ENCODE measurements at regions not wholly inside any gene's neighbourhood (a gene's known extent, or its start where the extent isn't known, plus 50 kb on each side); places are given as distances from the start of the nearest gene placed in this dataset.
"Not testable (repeated sequence)": the region's sequence is repeated elsewhere in the genome, so short reads cannot be mapped to it uniquely, and the experiment has no call there.

DNA sequence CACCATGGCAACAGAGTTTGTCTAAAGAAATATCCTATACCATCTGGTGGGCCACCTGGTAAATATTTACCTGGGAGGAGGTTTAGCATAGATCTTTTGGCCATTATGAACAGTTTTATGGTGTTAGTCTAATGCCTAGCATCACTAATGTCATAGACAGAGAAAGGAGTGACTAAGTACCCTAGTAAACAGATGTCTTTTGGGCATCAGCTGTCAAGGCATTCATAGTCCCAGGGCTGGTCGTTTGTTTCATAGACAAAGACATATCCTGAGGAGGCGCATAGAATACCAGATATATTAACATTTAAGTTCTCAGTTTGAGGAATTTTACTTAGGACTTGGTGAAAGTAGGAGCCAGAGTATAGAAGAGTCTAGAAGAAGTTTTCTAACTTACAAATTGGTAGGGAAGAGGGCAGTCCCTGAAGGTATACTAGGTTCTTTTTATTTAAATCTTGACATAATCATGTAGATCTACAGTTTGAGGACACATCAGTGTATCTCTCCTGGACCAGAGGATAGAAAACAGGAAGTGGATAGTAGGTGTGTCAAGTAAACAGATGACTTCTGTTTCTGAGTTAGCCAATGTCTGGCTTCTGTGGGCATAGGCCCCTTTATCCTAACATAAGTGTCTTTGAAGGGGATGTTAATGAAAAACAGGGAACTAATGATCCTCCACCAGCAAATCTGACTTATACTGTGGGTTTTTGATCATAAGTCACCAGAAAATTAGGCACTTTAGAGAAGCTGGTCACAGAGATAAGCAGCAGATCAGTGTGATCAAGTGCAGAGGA is 105.0 kb upstream of the PRSS3 start:
- DNase-seq (ENCODE audit: low spot score) (no peak), FAIRE-seq (no peak)

DNA sequence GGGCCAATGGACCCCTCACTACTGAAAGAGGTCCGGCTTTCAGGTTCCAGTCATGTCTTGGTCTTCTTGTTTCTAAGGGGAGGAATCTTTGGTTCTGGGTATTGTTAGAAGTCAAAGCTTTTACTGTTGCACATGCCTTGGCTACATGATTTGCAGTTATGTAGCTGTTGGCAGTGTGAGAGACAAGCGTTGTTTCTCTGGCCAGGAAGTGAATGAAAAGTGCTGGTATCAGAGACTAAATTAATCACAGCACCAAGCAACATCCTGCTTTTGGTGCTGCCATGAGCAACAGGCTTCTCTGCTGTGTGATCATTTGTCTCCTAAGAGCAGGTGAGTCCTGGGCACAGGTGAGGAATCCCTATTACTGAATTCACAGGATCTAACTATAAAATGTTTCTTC is 100.1 kb upstream of the PRSS3 start:
- FAIRE-seq: no peak
- DNase-seq (ENCODE audit: low spot score): no peak

DNA sequence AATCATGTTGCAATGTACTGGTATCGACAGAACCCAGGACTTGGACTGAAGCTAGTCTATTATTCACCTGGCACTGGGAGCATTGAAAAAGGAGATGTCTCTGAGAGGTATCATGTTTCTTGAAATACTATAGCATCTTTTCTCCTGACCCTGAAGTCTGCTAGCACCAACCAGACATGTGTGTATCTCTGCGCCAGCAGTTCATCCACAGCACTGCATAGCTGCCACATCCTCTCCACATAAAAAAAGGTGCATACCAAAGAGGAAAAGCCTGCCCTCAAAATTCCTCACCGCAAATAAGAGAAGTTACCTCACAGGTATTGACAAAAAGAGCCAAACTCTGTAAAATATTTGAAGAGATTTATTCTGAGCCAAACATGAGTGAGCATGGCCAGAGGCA is 99.5 kb upstream of the PRSS3 start:
- DNase-seq (ENCODE audit: low spot score) (no peak), FAIRE-seq (no peak)

DNA sequence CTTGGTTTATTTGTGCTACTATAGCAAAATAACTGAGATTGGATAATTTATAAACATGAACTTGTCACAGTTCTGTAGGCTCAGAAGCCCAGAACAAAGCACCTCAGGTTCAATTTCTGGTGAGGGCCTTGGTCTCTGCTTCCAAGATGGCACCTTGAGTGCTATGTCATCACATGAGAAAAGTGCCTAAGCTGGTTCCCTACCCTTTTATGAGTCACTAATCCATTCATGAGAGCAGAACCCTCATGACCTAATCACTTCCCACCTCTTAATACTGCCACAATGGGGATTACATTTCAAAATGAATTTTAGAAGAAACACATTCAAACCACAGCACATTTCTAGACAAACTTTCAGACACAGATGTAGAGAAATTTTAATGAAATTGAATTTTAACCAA is 98.2 kb upstream of the PRSS3 start:
- DNase-seq (ENCODE audit: low spot score) (no peak), FAIRE-seq (no peak)

DNA sequence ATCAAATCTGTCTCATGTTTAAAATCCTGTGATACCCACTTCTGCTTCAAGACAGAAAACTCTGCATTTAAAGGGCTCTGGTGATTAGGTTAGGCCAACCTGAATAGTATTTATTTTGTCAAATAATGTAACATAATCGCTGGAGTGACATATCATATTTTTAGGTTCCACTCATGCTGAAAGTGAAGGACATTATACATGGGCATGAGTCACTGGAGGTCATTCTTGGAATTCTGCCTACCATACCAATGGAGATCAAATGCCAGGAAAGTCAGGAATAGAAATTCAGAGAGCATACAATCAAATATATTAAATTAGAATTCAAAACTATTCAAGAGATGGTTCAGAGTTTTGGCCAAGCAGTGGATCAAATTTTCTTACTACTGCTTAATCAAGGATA is 97.1 kb upstream of the PRSS3 start:
- DNase-seq (ENCODE audit: low spot score) (no peak), FAIRE-seq (no peak)

GRCh38 chr9:33700940-33701339 is 94.4 kb upstream of the PRSS3 start:
- not testable (repeated sequence) for FAIRE-seq; DNase-seq (ENCODE audit: low spot score)

DNA sequence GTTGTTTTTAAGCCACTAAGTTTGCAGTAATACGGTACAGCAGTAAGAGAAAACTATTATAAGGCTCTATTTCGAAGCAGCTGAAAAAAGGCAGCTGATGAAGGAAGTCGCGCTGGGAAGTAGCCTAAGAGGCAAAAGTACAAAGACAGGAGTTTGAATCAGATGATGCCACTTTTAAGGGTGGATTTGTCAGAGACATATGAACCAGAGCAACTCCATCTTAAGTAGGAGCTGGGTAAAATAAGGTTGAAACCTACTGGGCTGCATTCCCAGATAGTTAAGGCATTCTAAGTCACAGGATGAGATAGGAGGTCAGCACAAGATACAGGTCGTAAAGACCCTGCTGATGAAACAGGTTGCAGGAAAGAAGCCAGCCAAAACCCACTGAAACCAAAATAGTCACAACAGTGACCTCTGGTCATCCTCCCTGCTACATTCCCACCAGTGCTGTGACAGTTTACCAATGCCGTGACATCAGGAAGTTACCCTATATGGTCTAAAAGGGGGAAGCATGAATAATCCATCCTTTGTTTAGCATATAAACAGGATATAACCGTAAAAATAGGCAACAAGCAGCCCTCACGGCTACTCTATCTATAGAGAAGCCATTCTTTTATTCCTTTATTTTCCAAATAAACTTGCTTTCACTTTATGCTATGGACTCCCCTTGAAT is 91.8 kb upstream of the PRSS3 start:
- no peak for FAIRE-seq

DNA sequence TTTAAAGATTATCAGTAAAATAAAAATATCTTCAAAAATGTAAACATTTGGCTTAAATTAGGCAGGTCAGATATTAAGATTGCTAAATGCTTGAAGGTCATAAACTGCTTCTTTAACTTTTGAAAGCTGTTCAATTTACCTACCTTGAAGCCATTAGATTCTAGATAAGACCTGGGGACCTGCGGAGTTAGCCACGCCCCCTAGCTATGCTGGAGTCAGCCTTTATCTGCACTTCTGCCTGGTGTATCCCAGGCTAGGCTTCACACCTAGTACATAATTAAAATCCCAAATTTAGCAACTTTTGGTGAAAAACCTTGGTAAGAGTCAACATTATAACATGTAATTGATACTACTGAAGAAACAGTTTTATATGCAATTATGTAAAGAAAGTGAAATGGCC is 89.9 kb upstream of the PRSS3 start:
- not testable (repeated sequence) for DNase-seq (ENCODE audit: low spot score); FAIRE-seq

More for the DNA sequence above, 91.8 kb upstream of the PRSS3 start:
- DNase-seq (ENCODE audit: low spot score): no peak

DNA sequence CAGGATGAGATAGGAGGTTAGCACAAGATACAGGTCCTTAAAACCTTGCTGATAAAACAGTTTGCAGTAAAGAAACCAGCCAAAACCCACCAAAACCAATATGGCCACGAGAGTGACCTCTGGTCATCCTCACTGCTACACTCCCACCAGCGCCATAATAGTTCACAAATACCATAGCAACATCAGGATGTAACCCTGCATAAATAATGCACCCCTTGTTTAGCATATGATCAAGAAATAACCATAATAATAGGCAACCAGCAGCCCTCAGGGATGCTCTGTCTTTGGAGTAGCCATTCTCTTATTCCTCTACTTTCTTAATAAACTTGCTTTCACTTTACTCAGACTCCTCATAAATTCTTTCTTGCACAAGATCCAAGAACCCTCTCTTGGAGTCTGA is 86.9 kb upstream of the PRSS3 start:
- FAIRE-seq (no peak), DNase-seq (ENCODE audit: low spot score) (no peak)

DNA sequence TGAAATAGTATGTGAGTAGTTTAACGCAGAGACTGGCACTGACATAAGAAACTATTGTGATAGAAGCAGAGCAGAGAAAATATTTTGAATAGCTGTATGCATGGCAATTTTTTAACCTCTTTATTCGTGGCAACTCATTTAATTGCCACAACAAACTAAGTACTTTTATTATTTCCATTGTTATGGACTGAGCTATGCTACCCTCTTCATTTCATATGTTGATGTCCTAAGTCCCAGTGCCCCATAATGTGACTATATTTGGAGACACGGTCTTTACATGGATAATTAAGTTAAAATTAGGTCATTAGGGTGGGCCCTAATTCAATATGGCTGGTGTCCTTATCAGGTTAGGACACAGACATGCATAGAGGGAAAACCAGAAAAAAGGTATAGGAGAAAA is 86.1 kb upstream of the PRSS3 start:
- DNase-seq (ENCODE audit: low spot score): no peak
- no peak for FAIRE-seq

DNA sequence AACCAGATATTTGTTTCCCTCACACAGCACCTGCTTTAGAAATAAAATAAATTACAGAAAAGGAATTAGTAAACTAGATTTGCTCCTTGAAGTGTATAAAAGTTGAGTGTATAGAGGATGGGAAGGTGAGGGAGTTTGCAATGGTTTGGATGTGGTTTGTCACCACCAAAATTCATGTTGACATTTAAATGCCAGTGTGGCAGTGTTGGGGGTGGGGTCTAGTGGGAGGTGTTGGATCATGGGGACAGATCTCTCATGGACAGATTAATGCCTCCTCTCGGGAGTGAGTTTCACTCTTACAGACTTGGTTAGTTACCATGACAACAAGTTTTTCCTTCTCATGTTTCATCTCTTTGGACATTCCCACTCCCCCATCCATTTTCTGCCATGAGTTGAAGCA is 83.9 kb upstream of the PRSS3 start:
- not testable (repeated sequence) for FAIRE-seq; DNase-seq (ENCODE audit: low spot score)

- FAIRE-seq: no peak
Measured at GRCh38 chr9:33714989-33715388, 80.4 kb upstream of the PRSS3 start.

GRCh38 chr9:33718987-33719386 is 76.4 kb upstream of the PRSS3 start:
- FAIRE-seq: no peak

More at GRCh38 chr9:33714989-33715388, 80.4 kb upstream of the PRSS3 start:
- no peak for DNase-seq (ENCODE audit: low spot score)

DNA sequence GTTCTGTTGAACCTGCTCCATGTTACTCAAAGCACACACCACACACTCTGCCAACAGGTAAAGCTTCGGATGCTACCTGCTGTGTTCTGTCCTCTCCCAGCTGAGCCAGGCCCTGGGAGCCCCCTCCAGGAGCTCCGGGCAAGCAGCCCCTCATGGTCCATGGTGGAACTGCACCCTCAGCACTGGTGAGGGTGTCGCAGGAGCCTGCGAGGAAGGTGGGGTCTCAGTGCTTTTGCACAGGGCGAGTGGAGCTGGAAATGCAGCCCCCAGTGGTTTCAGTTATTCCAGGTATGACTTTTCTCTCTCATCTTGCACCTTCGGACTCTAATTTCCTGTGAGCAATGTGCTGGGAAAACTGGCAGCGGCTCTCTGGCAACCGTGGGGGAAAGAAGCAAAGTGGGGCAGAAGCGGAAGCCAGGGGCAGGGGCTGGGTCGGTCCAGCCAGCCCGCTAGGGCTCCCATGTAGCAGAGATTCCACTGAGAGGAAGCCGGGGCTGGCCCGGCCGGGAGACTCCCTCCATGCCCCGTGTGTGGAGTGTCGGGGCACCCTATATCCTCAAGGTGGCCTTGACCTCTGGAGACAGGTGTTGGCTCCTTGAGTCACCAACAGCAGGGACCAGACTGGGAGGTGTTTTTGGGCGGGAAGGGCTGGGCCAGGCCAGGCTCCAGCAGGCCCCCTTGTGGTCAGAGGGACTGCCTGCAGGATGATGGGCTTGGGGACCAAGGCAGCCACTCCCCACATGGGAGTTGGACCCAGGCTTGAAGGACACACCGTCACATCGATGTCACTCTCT is 75.6 kb upstream of the PRSS3 start:
- FAIRE-seq (no peak), DNase-seq (ENCODE audit: low spot score) (no peak)

More at GRCh38 chr9:33718987-33719386, 76.4 kb upstream of the PRSS3 start:
- DNase-seq (ENCODE audit: low spot score): peak; percentile 8

- no peak for FAIRE-seq
Measured at GRCh38 chr9:33721674-33722358, 73.5 kb upstream of the PRSS3 start.

GRCh38 chr9:33722359-33722675 is 73.0 kb upstream of the PRSS3 start:
- FAIRE-seq (no peak), DNase-seq (ENCODE audit: low spot score) (no peak)

More at GRCh38 chr9:33721674-33722358, 73.5 kb upstream of the PRSS3 start:
- peak; percentile 45 for DNase-seq (ENCODE audit: low spot score)

DNA sequence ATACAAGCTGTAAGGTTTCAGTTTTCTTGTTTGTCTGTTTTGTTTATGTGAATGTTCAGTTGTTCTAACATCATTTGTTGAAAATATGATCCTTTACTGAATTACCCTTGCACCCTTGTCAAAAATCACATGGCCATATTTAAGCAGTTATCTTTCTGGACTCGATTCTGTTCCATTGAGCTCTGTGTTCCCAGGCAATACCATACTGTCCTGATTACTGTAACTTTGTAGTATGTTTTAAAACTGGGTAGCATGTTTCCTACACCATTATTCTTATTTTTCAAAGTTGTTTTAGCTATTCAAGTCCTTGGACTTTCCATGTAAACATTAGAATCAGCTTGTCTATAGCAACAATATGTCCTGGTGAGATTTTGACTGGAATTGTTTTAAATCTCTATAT is 66.7 kb upstream of the PRSS3 start:
- FAIRE-seq: no peak

GRCh38 chr9:33731142-33731541 is 64.2 kb upstream of the PRSS3 start:
- no peak for FAIRE-seq

More for the DNA sequence above, 66.7 kb upstream of the PRSS3 start:
- DNase-seq (ENCODE audit: low spot score): no peak

DNA sequence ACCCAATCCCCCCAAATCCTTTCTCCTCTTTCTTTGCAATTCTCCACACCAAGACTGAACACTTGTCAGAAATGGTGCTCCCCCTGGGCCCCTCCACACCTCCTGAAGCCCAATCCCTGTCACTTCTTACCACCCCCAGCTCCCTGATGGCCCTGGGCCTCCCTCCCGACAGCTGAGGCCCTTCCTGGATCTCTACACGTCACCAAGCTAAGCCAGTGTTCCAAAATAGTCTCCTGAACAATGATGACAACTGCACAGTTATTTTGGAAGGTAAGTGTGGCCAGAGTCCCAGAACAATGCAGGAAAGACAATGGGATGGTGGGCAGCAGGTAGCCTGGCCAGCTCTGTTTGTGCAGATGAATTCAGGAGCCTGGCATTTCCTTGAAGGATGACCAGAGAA is 63.7 kb upstream of the PRSS3 start:
- DNase-seq (ENCODE audit: low spot score) (no peak), FAIRE-seq (no peak)

More at GRCh38 chr9:33731142-33731541, 64.2 kb upstream of the PRSS3 start:
- DNase-seq (ENCODE audit: low spot score): no peak

DNA sequence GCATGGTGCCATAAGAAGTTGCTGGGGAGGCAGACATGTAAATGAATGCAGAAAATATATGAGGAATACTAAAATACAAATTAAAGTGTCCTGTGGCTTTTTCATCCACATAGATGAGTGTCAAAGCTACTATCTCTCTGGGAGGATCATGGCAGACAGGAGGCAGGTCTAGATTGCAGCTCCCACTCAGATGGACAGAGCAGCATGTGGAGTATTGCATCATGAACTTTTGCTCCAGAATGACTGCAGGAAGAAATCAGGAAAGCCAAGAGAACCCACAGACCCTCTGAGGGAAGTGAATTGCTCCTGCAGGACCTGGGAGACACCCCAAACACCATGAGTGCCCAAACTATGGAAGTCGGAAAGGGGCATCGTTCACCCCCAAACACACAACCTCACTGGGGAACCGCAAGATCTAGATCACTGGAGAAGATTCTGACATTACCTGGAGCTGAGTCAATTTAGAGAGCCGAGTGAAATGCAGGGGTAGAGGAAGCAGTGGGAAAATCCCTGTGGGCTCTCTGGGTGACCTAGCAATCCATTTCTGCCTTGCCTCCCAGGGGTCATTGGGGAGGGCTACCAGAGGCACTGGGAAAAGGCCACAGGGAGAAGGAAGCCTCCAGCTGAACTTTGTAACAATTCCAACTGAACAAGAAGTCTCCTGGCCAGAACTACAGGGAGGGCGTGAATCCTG is 61.0 kb upstream of the PRSS3 start:
- not testable (repeated sequence) for DNase-seq (ENCODE audit: low spot score); FAIRE-seq
